Fibroblast of lung (primary cell): ENCODE measurements at regions not wholly inside any gene's neighbourhood (a gene's known extent, or its start where the extent isn't known, plus 50 kb on each side); places are given as distances from the start of the nearest gene placed in this dataset.

Source experiments
- EZH2 ChIP-seq: IDR thresholded peaks from 2 replicates; pipeline ENCODE4 v1.5.1; 2012; ENCODE audit warnings: low read length, control low read depth, mild to moderate bottlenecking; ENCODE audit errors: missing control alignments
- TF ChIP-seq, protein P1 (sequence below), 2 donors: IDR thresholded peaks in 1 of 2; conservative IDR thresholded peaks in 1 of 2; 1 replicate in 1 of 2; 2 replicates in 1 of 2; pipeline ENCODE4 v1.5.1; 2011 to 2012; ENCODE audit warnings: low read length in 2 of 2, control low read depth in 1 of 2, inconsistent platforms in 1 of 2, low read depth in 1 of 2, mild to moderate bottlenecking in 1 of 2

DNA sequence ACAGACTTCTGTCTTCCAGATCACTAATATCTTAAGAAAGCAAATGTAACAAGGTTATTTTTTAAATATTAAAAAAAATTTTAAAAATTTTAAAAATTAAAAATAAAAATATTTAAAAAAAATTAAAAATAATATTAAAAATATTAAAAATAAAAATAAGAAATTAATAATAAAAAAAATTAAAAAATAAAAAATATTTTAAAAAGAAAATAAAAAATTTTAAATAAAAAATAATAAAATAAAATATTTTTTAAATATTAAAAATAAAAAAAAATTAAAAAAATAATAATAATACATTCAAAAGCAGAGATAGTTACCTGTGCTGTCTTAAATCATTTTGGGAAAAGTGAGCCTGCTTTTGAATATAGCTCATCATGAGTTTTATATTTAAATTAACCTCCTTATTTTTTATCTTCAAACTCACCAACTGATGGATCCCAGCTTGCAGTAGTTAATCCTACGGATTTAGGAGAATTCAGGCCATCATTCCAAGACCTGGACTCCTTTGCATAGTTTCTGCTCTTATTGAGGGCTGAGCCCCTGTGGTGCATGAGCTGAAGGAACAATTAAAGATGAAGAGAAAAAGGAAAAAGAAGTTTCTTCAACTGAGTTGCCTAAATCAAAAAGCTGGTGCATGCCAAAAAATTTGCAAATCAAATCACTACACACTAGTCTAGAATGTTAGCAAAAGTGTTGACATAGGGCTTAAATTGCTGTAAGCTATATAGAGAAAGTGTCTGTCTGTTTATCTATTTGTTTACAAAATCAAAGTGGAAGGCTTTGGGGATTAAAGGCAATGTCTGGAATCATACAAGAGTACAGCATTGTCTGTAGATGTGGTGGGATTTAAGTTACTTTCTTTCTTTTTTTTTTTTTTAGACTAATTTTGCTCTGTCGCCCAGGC lies 50.5 kb upstream of the ZNF438 start:
- no peak for TF ChIP-seq EZH2
- TF ChIP-seq, protein P1, sequence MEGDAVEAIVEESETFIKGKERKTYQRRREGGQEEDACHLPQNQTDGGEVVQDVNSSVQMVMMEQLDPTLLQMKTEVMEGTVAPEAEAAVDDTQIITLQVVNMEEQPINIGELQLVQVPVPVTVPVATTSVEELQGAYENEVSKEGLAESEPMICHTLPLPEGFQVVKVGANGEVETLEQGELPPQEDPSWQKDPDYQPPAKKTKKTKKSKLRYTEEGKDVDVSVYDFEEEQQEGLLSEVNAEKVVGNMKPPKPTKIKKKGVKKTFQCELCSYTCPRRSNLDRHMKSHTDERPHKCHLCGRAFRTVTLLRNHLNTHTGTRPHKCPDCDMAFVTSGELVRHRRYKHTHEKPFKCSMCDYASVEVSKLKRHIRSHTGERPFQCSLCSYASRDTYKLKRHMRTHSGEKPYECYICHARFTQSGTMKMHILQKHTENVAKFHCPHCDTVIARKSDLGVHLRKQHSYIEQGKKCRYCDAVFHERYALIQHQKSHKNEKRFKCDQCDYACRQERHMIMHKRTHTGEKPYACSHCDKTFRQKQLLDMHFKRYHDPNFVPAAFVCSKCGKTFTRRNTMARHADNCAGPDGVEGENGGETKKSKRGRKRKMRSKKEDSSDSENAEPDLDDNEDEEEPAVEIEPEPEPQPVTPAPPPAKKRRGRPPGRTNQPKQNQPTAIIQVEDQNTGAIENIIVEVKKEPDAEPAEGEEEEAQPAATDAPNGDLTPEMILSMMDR (conservative IDR thresholded peaks at IDR 0.05 in 1 of 2, IDR thresholded peaks at IDR 0.05 in 1 of 2; ENCODE audit: low read depth in 1 of 2, low read length in 2 of 2), result no peak
